RPMI7951 (cell line): ENCODE measurements at regions not wholly inside any gene's neighbourhood (a gene's known extent, or its start where the extent isn't known, plus 50 kb on each side); places are given as distances from the start of the nearest gene placed in this dataset.
"Not testable (repeated sequence)": the region's sequence is repeated elsewhere in the genome, so short reads cannot be mapped to it uniquely, and the experiment has no call there.

Experiments used
- DNase-seq: peaks from one replicate; pipeline ENCODE4 v3.0.0-alpha.2; 2012; ENCODE audit warnings: low read depth

DNA sequence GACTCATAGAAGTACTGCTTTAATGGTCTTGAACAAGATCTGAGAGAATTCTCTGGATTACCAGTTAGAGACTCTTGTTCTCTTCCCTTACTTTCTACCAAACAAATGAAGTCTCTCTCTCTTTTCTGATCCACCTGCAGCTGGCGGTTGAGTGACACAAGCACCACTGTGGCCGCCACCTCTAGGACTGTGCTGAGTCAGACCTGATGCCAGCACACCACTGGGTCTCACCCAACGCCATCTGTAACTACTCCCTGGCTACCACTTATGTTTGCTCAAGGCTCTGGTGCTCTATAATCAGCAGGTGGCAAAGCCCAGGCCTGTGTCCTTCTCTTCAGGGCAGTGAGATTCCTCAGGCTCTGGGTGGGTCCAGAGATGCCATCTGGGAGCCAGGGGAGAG lies 1173.5 kb downstream of the RPA4 start:
- no peak for DNase-seq

DNA sequence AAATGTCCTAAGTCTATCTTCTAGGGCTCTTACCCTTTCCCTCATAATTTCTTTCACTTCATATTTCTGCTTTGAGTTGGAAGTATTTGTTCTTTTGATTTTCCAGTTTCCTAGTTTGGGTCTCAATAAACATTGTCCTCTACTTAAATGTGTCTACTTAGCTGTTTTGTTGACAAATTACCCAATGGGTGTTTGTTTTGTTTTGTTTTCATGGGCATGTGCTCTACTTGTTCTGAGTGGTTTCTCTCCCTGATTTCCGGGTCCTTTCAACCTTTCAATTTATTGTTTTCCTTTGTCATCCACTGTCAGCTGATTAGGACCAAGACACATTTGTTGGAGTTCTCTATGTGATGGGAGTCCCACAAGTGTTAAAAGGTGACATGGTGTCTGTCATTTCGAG lies 1181.4 kb downstream of the RPA4 start:
- DNase-seq, result no peak

DNA sequence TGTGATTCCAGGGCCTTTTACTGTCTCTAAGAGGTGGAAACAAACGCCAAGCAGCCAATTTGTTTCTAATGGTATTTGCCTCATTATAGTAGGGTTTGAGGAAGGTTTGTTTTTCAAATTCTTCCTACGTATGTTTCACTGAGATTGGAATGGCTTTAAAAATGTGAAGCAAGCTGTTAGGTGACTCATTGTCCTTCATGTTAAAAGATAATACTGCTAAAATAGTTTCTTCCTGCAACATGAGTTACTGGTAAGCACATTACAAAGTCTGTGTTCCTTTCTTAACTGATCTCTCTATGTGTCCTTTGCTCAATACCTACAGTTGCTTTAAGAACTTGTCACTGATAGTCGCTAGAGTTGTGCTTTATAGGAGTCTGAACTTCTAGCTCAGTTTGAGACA lies 1183.9 kb downstream of the RPA4 start:
- no peak for DNase-seq

DNA sequence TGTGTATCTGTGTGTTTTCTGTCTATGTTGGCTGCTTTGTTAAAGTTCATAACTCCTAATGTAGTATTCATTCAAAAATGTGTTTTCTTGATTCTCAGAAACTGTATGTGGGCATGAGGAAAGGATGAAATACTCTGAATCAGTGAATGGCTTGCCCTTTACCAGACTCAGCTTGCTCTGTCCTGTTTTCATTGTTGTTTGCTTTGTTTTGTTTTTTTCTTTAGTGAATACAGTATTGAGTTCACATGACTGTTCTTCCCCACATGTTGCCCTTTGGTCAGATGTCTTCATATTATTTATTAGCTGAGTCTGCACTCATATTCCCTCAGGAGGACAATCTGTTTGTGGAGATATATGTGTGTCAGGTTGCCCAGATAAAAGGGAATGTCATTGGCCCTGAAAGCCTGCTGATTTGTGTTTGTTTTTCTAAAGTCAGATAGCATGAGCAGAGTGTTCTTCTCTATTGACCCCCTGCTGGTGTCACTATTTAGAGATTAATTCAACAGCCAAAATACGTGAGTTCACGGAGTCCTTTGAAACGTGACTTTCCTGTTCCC lies 1184.4 kb downstream of the RPA4 start:
- DNase-seq, result no peak

DNA sequence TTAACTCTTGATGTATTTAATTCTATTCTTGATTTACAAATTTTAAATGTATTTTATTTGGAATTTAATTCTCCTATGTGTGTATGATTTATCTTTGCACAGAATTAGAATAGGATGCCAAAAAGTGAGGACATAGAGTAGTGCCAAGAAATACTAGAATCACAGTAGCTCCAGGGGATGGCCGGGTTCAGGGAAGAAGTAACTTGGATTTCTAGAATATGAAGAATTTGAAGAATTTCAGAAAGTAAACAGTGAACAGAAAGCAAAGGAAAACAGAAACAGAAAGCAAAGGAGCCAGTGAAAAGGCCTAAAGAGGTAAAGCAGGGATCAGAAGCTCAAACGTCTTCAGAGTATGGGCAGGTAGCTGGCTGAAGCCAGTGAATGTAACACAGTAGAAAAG lies 1187.6 kb downstream of the RPA4 start:
- no peak for DNase-seq

DNA sequence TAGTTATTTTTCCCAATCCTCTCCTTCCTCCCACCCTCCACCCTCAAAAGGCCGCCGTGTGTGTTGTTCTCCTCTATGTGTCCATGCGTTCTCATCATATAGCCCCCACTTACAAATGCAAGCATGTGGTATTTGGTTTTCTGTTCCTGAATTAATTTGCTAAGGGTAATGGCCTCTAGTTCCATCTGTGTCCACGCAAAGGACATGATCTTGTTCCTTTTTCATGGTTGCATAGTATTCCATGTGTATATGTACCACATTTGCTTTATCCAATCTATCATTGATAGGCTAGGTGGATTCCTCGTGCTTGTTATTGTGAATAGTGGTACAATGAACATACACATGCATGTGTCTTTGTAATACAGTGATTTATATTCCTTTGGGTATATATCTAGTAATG lies 1193.7 kb downstream of the RPA4 start:
- DNase-seq, result no peak

DNA sequence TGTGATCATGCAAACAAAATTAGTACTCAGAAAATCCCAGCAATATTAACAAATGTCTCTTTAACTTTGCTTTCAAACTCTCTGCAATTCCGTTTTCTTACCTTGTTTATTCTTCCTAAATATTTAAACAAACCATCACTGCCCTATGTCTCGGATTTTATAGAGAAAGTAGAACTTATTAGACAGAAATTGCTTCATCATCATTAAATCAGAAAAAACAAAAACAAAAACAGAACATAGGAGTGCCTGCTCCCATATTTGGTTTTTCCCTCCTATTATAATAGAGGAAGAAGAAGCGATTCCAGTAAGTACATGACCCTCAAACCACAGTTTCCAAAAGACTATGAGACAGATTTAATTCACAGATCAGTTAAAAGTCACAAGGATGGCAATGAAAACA lies 1228.0 kb downstream of the RPA4 start:
- no peak for DNase-seq

DNA sequence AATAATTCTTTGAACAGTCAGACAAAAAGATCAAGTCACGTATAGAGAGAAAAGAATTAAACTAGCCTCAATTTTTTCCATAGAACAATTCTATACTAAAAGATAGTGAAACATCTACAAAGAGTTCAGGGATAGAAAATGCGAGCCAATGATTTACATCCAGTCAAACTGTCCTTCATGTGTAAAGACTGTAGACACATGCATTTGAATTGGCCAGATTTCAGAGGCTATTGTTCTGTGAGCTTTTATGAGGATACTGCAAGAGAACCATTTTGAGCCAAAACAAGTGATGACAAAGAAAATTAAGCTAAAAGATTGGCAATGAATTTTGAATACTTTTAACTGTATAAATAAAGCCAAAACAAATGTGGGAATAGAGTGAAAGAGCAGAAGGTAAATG lies 1230.3 kb downstream of the RPA4 start:
- DNase-seq, result no peak

DNA sequence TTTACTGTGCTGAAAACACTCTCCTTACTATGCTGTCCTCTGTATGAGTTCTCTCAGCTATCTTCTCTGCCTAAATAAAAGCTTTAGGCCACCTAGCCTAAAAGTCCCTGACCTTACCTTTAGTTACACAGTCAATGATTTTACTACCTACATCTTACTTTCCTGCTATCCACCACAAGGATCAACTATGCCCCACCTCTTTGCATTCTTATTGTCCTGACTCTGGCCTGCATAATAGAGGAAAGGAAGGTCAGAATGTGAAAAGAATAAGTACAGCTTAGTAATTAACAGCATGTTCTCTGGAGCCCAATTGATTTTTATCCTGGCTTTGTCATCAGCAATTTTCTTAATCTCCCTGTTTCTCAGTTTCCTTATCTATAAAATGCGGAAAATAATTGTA lies 1257.8 kb downstream of the RPA4 start:
- no peak for DNase-seq

DNA sequence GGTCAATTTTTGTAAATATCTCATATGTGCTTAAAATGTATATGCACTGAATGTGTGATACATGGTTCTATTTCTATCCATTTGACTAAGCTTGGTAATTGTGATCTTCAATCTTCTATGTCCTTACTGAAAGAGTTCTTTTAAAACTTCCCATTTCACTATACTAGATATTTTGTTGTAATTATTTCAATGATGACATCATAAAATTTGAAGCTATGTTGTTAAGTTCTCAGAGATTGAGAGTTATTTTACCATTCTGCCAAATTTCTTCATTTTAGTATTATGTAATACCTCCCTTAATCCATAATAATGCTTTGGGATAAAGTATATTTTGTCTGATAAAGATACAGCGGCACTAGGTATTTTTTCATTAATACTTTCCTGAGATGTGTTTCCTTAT lies 1307.3 kb downstream of the RPA4 start:
- no peak for DNase-seq

DNA sequence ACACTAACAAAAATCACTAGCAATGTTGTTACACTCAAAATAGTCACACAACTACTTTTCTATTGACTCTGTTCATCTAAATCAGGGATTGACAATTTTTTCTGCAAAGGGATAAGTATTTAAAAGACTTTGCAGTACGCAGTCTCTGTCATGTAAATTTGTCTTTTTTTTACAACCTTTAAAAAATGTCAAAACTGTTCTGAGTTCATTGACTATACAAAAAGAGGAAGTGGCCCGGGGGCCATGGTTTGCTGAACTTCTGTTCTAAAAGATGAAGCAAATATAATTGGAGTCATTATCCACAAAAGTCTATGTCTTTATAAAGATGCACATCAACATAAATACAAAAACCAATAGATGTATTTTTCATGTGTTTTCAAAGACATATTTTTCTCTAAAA lies 1310.3 kb downstream of the RPA4 start:
- DNase-seq, result no peak

DNA sequence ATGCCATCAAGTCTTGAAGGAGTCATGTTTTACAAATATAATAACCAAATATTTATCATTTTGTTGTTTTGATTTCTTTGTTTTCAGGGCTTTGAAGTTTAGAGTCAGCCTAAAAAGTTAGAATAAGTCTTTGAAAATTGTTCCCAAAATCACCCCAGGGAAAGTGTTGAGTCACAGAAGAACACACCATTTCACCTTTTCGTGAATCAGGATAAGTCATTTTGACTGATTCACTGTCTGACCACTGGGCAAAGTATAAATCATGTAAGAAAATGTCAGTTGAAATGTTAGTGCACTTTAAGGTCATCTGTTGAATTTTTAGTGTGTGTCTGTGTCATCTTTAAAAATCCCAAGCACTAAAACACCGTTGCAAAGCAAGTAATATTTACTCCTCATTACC lies 1320.1 kb downstream of the RPA4 start:
- peak; percentile 22 for DNase-seq

DNA sequence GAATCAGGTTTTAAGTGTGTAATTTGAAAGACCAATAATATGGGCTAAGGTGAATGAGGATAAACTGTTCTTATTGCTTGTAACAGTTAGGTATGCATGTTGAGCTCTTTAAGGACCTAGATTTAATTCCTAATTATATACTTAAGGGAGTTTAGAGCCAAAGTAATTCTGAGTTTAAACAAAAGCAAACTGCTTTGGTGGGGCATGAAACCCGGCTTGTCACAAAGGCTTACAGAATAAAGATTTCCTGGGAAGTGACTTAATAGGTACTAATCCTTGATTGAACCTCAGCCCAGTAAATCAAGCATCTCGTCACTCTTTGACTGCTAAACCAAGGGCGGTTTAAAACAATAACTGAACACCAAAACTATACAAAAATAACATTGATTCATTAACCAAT lies 1324.2 kb downstream of the RPA4 start:
- DNase-seq, result no peak

DNA sequence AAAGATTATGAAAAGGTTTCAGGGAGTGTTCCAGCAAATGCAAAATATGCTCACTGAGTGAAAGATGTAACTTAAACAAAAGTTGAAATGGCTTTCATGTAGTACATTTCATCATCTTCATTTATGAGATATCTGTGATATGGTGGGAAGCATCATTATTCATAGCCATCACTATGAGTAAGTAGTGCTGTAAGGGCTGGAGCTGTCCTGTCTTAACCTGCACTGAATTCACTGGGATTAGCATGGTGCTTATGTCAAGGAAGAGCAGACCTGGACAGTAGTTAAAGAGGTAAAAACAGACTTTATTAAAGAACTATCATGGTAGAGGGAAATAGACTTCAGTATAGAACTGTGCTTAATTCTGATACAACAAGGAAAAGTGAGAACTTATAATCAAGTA lies 1347.3 kb downstream of the RPA4 start:
- no peak for DNase-seq

DNA sequence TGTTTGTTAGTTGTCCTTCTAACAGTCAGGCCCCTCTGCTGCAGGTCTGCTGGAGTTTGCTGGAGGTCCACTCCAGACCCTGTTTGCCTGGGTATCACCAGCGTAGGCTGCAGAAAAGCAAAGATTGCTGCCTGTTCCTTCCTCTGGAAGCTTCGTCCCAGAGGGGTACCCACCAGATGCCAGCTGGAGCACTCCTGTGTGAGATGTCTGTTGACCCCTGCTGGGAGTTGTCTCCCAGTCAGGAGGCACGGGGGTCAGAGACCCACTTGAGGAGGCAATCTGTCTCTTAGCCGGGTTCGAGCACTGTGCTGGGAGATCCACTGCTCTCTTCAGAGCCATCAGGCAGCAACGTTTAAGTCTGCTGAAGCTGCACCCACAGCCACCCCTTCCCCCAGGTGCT lies 1356.4 kb downstream of the RPA4 start:
- DNase-seq, result not testable (repeated sequence)

DNA sequence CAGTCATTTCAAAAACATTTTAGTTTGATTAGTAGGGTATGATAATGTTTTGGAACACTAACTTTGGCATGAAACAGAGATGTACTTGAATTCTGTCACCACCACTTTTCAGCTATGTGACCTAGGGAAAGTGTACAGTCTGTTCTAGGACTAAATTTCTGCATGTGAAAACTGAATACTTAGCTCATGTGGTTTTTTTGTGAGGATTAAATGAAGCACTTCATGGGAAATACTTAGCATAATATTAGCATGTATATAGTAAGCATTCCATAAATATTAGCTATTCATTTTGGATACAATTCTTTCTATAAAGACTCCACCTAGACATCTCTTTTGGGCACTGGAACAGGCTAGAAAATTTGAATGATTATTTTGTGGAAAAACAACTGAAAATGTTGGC lies 1379.4 kb downstream of the RPA4 start:
- no peak for DNase-seq

DNA sequence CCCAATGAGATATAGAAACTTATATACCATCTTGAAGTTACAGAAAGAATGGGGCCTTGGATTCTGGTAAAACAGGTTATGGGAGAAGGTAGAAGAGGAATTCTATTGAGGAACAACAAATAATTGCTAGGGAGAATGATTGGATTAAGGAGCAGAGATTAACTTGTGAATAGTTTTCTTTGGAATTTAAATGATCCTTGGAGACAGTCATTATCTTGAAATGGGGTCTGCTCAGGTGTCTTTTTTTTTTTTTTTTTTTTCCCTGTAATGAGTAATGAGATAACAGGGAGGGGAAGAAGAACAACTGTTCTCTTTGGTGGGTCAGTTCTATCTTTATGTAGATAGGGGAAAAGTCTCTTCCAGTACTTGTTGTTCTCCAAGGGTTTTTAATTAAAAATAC lies 1406.0 kb downstream of the RPA4 start:
- DNase-seq, result no peak

DNA sequence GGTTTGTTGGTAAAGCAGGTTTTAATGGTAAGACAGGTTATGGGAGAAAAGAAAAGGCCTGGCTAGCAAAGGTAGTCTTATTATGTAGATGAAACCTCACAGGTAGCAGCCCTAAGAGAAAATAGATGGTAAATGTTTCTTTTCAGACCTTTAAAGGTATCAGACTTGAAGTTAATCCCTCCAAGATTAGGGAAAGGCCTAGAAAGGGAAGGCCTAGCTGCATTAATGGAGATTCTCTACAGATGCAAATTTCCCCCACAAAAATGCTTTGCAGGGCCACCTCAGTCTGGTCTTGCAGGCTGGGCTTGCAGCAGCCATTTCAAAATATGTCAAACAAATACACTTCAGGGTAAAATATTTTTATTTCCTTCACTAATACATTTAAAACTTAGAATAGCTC lies 1410.6 kb downstream of the RPA4 start:
- no peak for DNase-seq

DNA sequence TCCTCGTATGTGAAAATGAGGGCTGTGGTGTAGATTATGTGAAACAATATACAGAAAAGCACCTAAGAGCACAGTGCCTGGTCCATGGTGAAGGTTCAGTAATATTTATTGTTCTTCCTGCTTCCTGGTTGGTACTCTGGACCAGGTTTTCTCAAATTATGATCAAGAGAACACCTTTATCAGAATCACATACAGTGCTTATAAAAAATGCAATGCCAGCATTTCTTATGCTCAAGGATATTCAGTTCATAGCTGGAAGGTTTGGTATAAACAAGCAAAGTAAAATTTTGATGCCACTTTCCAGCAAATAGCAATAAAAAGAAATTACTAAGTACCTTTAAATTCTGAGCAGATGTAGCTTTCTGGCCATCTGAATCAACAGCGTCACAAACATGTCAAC lies 1412.4 kb downstream of the RPA4 start:
- DNase-seq, result no peak

DNA sequence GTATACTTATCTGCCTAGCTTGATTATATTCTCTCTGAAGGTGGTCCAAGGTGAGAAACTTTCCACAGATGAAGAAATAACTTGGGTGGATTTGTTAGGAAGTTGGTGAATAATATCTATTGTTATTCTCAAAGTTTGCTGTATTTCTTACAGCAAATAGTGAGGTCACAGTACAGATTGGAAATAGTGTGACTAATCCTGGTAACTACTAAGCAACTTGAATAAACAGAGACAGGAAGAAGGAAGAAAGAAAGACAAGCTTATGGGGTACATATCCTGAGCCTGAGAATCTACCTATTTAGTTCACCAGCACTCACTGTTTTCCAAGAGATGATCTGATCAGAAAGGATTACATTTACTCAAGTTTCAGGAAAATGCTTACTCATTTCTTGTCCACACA lies 1416.1 kb downstream of the RPA4 start:
- peak; percentile 1 for DNase-seq

DNA sequence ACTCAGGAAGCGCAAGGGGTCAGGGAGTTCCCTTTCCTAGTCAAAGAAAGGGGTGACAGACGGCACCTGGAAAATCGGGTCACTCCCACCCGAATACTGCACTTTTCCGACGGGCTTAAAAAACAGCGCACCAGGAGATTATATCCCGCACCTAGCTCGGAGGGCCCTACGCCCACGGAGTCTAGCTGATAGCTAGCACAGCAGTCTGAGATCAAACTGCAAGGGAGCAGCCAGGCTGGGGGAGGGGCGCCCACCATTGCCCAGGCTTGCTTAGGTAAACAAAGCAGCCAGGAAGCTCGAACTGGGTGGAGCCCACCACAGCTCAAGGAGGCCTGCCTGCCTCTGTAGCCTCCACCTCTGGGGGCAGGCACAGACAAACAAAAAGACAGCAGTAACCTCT lies 1416.8 kb downstream of the RPA4 start:
- not testable (repeated sequence) for DNase-seq

DNA sequence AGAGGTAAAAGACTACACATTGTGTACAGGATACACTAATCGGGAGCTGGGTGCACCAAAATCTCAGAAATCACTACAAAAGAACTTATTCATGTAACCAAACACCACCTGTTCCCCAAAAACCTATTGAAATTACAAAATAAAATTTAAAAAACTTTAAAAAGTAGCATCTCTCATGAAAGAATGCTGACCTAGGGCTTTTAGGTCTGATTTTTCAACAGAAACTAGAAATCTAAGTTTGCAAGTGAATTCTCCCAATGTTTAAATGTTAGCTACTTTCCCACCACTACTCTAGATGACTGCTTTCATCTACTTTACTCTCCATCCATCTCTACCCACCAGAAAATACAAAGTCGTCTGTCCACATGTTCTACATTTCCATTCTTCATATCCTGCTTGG lies 1447.7 kb downstream of the RPA4 start:
- no peak for DNase-seq

DNA sequence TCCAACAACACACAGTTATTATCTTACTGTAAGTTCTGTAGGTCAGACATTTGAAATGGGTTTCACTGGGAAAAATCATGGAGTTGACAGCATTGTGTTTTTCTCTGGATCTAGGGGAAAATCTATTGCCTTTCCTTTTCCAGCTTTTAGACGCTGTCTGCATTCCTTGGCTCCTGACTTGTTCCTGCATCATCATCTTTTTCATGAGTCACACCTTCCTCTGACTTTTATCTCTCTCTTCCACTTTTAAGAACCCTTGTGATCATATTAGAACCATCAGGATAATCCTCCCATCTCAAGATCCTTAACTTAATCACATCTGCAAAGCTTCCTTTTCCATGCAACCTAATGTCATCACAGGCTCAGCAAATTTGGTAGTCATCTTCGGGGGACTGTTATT lies 1454.8 kb downstream of the RPA4 start:
- DNase-seq, result peak; percentile 3

DNA sequence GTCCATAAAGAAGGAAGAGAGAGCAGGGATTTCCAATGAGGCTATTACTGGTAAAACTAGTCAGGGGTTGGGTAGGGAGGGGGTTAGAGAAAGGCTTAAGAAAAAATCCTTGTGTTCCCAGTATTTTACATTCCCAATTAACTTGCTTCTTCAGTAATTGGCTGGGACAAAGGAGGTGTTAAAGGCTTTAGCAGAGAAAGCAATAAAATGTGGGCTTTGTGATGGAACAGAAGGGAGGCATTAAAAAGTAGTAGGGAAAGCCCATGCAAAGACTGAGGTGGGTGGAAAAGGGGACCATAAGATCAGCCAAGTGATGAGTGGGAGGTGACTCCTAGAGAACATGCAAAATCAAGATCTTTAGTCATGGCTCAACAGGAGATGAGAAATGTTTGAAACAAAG lies 1467.2 kb downstream of the RPA4 start:
- no peak for DNase-seq

DNA sequence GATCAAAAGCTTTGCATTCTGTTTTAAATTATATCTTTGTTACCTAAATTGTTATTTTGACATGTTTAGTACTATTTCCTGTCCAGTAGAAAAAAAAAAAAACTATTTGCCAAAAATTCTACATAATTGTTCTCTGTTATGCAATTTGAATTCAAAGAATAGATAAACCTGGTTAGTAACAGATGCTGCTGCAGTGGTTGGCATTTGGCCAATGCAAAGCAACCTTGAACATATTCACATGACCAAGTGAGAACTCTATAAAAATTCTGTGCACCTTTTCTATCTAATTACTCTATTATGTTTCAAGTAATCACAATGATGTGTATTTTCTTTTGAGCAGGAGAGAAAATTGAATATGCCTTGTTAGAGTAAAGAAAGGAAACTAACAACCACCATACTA lies 1473.4 kb downstream of the RPA4 start:
- no peak for DNase-seq
